GM23338 (cell line): ENCODE measurements at regions not wholly inside any gene's neighbourhood (a gene's known extent, or its start where the extent isn't known, plus 50 kb on each side); places are given as distances from the start of the nearest gene placed in this dataset.

Source experiments
- CREB1 ChIP-seq: fragments of 250-450 bp; sonication (Bioruptor Pico); IDR thresholded peaks from 2 replicates; pipeline ENCODE4 v1.5.0; 2020; ENCODE audit warnings: low read depth, mild to moderate bottlenecking, moderate library complexity
- CTCF ChIP-seq, 2 experiments: fragments of 200-600 bp in 1 of 2; sonication (generic) in 1 of 2; conservative IDR thresholded peaks; 2 replicates each; pipeline versions ENCODE4 v1.5.1 to v1.6.1; 2016 to 2017; ENCODE audit warnings: antibody characterized with exemption in 2 of 2, low read depth in 2 of 2, mild to moderate bottlenecking in 2 of 2, moderate library complexity in 1 of 2
- ETS1 ChIP-seq: IDR thresholded peaks from 2 replicates; pipeline ENCODE4 v1.6.1; 2016; ENCODE audit warnings: antibody characterized with exemption
- EZH2 ChIP-seq: fragments of 200-600 bp; sonication (generic); IDR thresholded peaks from one replicate; pipeline ENCODE4 v1.8.0; 2017; ENCODE audit warnings: antibody characterized with exemption, mild to moderate bottlenecking, low read depth; ENCODE audit not compliant: unreplicated experiment
- EZH2phosphoT487 ChIP-seq: fragments of 200-600 bp; sonication (generic); IDR thresholded peaks from one replicate; pipeline ENCODE4 v1.8.1; 2018; ENCODE audit warnings: antibody characterized with exemption; ENCODE audit not compliant: unreplicated experiment
- JUNB ChIP-seq: IDR thresholded peaks from one replicate; pipeline ENCODE4 v1.6.1; 2016; ENCODE audit warnings: antibody characterized with exemption; ENCODE audit not compliant: unreplicated experiment
- NANOG ChIP-seq: IDR thresholded peaks from 2 replicates; pipeline ENCODE4 v1.6.1; 2016; ENCODE audit warnings: antibody characterized with exemption, borderline replicate concordance
- POLR2AphosphoS5 ChIP-seq: IDR thresholded peaks from 2 replicates; pipeline ENCODE4 v1.6.1; 2016; ENCODE audit warnings: antibody characterized with exemption, low read depth
- REST ChIP-seq: IDR thresholded peaks from one replicate; pipeline ENCODE4 v1.6.1; 2018; ENCODE audit warnings: antibody characterized with exemption; ENCODE audit not compliant: unreplicated experiment
- STAT1 ChIP-seq: IDR thresholded peaks from one replicate; pipeline ENCODE4 v1.6.1; 2016; ENCODE audit warnings: antibody characterized with exemption; ENCODE audit not compliant: unreplicated experiment
- ZNF114 ChIP-seq: fragments of 250-450 bp; sonication (Bioruptor Pico); IDR thresholded peaks from 2 replicates; pipeline ENCODE4 v1.5.0; 2020; ENCODE audit warnings: mild to moderate bottlenecking, moderate library complexity
- ZNF331 ChIP-seq: fragments of 250-450 bp; sonication (Bioruptor Pico); IDR thresholded peaks from 2 replicates; pipeline ENCODE4 v1.5.0; 2020; ENCODE audit warnings: low read depth, mild to moderate bottlenecking, moderate library complexity
- ZNF462 ChIP-seq: fragments of 250-450 bp; sonication (Bioruptor Pico); IDR thresholded peaks from 2 replicates; pipeline ENCODE4 v1.5.0; 2020; ENCODE audit warnings: mild to moderate bottlenecking, moderate library complexity

GRCh38 chr19:56927294-56927693 is 86.8 kb upstream of the PEG3 start:
- TF ChIP-seq POLR2AphosphoS5 (no peak), CTCF (conservative IDR thresholded peaks at IDR 0.05; ENCODE audit: low read depth in 2 of 2) (no peak), REST (no peak), JUNB (no peak), EZH2 (no peak), ZNF462 (CRISPR knock-in tag) (no peak), NANOG (no peak), ETS1 (no peak), EZH2phosphoT487 (no peak), CREB1 (CRISPR knock-in tag) (no peak), ZNF114 (CRISPR knock-in tag) (no peak), ZNF331 (CRISPR knock-in tag) (no peak), STAT1 (no peak)
